WTC11 (cell line): ENCODE measurements at regions not wholly inside any gene's neighbourhood (a gene's known extent, or its start where the extent isn't known, plus 50 kb on each side); places are given as distances from the start of the nearest gene placed in this dataset.

Experiments
- FOXK1 ChIP-seq: sonication (generic); formaldehyde crosslinking; IDR thresholded peaks from 2 replicates; pipeline ENCODE4 v1.8.0; 2022; ENCODE audit warnings: mild to moderate bottlenecking, moderate library complexity, missing genetic modification reagents
- GTF2I ChIP-seq: fragments of 250-450 bp; sonication (Bioruptor Pico); conservative IDR thresholded peaks from 2 replicates; pipeline ENCODE4 v1.4.0; 2021; ENCODE audit warnings: mild to moderate bottlenecking
- NR2C2 ChIP-seq: sonication (generic); formaldehyde crosslinking; IDR thresholded peaks from 2 replicates; pipeline ENCODE4 v1.8.0; 2022; ENCODE audit warnings: mild to moderate bottlenecking, missing genetic modification reagents
- TP53 ChIP-seq: sonication (generic); formaldehyde crosslinking; IDR thresholded peaks from 2 replicates; pipeline ENCODE4 v1.8.1; 2023; ENCODE audit warnings: mild to moderate bottlenecking, missing genetic modification reagents
- TF ChIP-seq, protein P1 (sequence below): sonication (generic); formaldehyde crosslinking; IDR thresholded peaks from 2 replicates; pipeline ENCODE4 v1.8.1; 2023; ENCODE audit warnings: mild to moderate bottlenecking, missing genetic modification reagents
- TF ChIP-seq, protein P2 (sequence below): sonication (generic); formaldehyde crosslinking; IDR thresholded peaks from 2 replicates; pipeline ENCODE4 v1.8.1; 2023; ENCODE audit warnings: mild to moderate bottlenecking, missing genetic modification reagents, moderate library complexity
- TF ChIP-seq, protein P3 (sequence below): sonication (generic); formaldehyde crosslinking; IDR thresholded peaks from 2 replicates; pipeline ENCODE4 v1.8.0; 2022; ENCODE audit warnings: mild to moderate bottlenecking, missing genetic modification reagents
- TF ChIP-seq, protein P4 (sequence below): fragments of 200-600 bp; IDR thresholded peaks from 2 replicates; pipeline ENCODE4 v1.8.0; 2022; ENCODE audit warnings: antibody characterized with exemption
- TF ChIP-seq, protein P5 (sequence below): sonication (generic); formaldehyde crosslinking; IDR thresholded peaks from 2 replicates; pipeline ENCODE4 v1.8.1; 2022; ENCODE audit warnings: mild to moderate bottlenecking, missing genetic modification reagents, moderate library complexity, borderline replicate concordance
- TF ChIP-seq, protein P6 (sequence below): sonication (generic); formaldehyde crosslinking; IDR thresholded peaks from 2 replicates; pipeline ENCODE4 v1.8.1; 2023; ENCODE audit warnings: mild to moderate bottlenecking, missing genetic modification reagents
- TF ChIP-seq, protein P7 (sequence below): sonication (generic); formaldehyde crosslinking; IDR thresholded peaks from 2 replicates; pipeline ENCODE4 v1.8.1; 2022; ENCODE audit warnings: missing genetic modification reagents, borderline replicate concordance

DNA sequence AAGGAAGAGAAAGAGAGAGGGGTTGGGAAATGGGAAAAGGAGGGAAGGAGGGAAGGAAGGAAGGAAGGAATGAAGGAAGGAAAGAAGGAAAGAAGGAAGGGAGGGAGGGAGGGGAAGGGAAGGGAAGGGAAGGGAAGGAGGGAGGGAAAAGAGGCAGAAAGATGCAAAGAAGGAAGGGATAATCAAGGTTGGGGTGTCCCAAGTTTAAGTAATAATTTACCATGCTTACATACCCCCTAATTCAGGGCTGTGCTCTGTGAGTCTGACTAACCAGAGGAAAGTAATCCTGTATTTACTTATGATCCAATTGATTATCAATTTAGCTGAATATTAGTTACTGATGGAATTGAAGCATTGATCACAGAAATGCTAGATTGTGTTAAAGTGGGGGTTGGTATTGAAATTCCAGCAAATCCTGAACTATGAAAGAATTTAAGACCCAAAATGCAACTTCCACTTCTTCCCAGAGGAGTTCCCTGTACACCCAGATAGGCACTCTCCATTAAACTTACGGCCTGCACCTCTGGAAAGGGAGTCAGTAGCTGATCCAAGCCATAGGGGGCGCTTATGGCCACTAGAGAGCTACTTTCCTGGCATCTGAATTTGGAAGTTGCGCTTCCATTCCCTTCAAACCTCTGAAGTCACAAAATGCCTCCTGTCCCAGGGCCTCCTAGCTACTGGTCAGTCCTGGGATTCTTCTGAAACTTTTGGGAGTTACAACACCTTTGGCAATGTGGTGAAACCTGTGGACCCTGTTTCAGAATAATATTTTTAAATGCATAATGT, 162.7 kb upstream of the PWP1 start:
- TF ChIP-seq, protein P1, sequence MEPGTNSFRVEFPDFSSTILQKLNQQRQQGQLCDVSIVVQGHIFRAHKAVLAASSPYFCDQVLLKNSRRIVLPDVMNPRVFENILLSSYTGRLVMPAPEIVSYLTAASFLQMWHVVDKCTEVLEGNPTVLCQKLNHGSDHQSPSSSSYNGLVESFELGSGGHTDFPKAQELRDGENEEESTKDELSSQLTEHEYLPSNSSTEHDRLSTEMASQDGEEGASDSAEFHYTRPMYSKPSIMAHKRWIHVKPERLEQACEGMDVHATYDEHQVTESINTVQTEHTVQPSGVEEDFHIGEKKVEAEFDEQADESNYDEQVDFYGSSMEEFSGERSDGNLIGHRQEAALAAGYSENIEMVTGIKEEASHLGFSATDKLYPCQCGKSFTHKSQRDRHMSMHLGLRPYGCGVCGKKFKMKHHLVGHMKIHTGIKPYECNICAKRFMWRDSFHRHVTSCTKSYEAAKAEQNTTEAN (CRISPR knock-in tag), result no peak
- TF ChIP-seq, protein P2, sequence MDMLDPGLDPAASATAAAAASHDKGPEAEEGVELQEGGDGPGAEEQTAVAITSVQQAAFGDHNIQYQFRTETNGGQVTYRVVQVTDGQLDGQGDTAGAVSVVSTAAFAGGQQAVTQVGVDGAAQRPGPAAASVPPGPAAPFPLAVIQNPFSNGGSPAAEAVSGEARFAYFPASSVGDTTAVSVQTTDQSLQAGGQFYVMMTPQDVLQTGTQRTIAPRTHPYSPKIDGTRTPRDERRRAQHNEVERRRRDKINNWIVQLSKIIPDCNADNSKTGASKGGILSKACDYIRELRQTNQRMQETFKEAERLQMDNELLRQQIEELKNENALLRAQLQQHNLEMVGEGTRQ (CRISPR knock-in tag), result no peak
- no peak for TF ChIP-seq NR2C2
- TF ChIP-seq GTF2I (CRISPR knock-in tag), result no peak
- TF ChIP-seq, protein P3, sequence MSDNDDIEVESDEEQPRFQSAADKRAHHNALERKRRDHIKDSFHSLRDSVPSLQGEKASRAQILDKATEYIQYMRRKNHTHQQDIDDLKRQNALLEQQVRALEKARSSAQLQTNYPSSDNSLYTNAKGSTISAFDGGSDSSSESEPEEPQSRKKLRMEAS (CRISPR knock-in tag), result no peak
- TF ChIP-seq TP53 (CRISPR knock-in tag), result no peak
- TF ChIP-seq, protein P4, sequence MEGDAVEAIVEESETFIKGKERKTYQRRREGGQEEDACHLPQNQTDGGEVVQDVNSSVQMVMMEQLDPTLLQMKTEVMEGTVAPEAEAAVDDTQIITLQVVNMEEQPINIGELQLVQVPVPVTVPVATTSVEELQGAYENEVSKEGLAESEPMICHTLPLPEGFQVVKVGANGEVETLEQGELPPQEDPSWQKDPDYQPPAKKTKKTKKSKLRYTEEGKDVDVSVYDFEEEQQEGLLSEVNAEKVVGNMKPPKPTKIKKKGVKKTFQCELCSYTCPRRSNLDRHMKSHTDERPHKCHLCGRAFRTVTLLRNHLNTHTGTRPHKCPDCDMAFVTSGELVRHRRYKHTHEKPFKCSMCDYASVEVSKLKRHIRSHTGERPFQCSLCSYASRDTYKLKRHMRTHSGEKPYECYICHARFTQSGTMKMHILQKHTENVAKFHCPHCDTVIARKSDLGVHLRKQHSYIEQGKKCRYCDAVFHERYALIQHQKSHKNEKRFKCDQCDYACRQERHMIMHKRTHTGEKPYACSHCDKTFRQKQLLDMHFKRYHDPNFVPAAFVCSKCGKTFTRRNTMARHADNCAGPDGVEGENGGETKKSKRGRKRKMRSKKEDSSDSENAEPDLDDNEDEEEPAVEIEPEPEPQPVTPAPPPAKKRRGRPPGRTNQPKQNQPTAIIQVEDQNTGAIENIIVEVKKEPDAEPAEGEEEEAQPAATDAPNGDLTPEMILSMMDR, result peak; percentile 48
- no peak for TF ChIP-seq FOXK1 (CRISPR knock-in tag)
- TF ChIP-seq, protein P5, sequence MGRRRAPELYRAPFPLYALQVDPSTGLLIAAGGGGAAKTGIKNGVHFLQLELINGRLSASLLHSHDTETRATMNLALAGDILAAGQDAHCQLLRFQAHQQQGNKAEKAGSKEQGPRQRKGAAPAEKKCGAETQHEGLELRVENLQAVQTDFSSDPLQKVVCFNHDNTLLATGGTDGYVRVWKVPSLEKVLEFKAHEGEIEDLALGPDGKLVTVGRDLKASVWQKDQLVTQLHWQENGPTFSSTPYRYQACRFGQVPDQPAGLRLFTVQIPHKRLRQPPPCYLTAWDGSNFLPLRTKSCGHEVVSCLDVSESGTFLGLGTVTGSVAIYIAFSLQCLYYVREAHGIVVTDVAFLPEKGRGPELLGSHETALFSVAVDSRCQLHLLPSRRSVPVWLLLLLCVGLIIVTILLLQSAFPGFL (CRISPR knock-in tag), result no peak
- TF ChIP-seq, protein P6, sequence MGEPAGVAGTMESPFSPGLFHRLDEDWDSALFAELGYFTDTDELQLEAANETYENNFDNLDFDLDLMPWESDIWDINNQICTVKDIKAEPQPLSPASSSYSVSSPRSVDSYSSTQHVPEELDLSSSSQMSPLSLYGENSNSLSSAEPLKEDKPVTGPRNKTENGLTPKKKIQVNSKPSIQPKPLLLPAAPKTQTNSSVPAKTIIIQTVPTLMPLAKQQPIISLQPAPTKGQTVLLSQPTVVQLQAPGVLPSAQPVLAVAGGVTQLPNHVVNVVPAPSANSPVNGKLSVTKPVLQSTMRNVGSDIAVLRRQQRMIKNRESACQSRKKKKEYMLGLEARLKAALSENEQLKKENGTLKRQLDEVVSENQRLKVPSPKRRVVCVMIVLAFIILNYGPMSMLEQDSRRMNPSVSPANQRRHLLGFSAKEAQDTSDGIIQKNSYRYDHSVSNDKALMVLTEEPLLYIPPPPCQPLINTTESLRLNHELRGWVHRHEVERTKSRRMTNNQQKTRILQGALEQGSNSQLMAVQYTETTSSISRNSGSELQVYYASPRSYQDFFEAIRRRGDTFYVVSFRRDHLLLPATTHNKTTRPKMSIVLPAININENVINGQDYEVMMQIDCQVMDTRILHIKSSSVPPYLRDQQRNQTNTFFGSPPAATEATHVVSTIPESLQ (CRISPR knock-in tag), result no peak
- TF ChIP-seq, protein P7, sequence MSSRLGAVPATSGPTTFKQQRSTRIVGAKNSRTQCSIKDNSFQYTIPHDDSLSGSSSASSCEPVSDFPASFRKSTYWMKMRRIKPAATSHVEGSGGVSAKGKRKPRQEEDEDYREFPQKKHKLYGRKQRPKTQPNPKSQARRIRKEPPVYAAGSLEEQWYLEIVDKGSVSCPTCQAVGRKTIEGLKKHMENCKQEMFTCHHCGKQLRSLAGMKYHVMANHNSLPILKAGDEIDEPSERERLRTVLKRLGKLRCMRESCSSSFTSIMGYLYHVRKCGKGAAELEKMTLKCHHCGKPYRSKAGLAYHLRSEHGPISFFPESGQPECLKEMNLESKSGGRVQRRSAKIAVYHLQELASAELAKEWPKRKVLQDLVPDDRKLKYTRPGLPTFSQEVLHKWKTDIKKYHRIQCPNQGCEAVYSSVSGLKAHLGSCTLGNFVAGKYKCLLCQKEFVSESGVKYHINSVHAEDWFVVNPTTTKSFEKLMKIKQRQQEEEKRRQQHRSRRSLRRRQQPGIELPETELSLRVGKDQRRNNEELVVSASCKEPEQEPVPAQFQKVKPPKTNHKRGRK (CRISPR knock-in tag), result no peak
